ENCODE measurements at regions not wholly inside any gene's neighbourhood (a gene's known extent, or its start where the extent isn't known, plus 50 kb on each side); places are given as distances from the start of the nearest gene placed in this dataset.
A peak's percentile ranks its signal among the peaks of the same experiment; 100 is the strongest.

GRCh38 chr1:17488995-17489767, 49.7 kb upstream of the RCC2 start:
- ChIA-PET CTCF (interaction anchor here (1.0 kb wide), 1 partner anchor 68 kb away, joined by 3 read pairs; no protein-coding TSS in a partner anchor), POLR2A (ENCODE audit: low non-redundant PET) (no interaction called here)
- TF ChIP-seq CTCF (conservative IDR thresholded peaks at IDR 0.05; ENCODE audit: low read depth) = no peak
- no peak for DNase-seq (ENCODE audit: low spot score)
- peak overlapping the region; percentile 77 for H3K27ac ChIP-seq
